Dedifferentiated amniotic fluid mesenchymal stem cell (primary cell): ENCODE measurements at regions not wholly inside any gene's neighbourhood (a gene's known extent, or its start where the extent isn't known, plus 50 kb on each side); places are given as distances from the start of the nearest gene placed in this dataset.

ENCODE experiments used
- DNase-seq: peaks from one replicate; pipeline ENCODE4 v3.0.0-alpha.2; 2016; ENCODE audit errors: extremely low spot score

DNA sequence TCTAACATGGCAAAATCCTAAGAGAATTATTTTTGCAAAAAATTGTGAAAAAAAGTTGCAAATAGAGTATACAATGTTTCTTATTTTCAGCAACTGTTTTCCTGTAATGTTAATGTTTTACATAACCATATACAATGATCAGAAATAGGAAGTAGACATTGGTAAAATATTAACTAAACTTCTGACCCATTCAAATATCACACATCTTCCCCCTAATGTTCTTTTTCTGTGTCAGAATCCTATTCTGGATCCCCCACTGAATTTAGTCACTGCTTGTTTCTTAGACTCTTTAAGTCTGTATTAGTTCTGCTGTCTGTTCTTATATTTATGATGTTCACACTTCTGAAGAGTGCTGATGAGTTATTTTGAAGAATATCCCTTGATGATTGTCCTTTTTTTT, 62.0 kb downstream of the HFE start:
- no peak for DNase-seq

DNA sequence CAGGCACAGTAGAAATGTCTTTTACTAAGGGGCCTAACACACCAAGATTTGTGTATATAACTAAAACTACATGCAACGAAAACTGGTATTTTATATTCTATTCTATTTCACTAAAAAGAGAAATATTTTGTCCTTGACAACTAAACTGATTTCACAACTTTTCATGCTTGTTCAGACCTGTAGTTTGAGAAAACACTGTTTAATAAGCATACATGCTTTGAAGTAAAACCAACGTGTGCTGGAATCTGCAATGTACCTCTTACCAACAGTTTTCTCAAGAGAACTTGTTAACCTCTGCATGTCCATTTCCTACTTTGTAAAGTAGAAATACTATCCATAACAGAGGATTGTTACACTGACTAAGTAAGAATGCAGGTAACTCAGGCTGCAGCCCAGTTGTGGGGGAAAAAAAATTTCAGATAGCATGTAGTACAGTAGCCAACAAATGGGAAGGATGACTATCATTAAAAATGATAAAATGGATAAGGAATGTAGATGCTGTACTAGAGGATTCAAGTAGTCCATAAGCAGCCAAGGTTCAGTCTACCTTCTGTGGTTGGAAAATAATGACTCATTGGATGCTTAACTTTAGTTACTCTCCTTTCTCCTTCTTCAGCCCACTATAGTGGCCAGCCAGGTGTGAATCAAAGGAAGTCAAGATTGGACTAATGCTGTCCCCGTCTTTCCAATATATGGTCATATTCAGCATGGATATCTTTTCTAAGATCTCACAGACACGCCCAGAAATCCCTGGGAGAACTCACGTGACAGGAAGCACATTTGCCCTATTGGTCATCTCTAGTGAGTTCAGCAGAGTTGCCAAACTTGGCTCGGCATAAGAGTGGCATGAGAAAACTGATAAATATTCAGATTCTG, 65.2 kb downstream of the HFE start:
- no peak for DNase-seq

DNA sequence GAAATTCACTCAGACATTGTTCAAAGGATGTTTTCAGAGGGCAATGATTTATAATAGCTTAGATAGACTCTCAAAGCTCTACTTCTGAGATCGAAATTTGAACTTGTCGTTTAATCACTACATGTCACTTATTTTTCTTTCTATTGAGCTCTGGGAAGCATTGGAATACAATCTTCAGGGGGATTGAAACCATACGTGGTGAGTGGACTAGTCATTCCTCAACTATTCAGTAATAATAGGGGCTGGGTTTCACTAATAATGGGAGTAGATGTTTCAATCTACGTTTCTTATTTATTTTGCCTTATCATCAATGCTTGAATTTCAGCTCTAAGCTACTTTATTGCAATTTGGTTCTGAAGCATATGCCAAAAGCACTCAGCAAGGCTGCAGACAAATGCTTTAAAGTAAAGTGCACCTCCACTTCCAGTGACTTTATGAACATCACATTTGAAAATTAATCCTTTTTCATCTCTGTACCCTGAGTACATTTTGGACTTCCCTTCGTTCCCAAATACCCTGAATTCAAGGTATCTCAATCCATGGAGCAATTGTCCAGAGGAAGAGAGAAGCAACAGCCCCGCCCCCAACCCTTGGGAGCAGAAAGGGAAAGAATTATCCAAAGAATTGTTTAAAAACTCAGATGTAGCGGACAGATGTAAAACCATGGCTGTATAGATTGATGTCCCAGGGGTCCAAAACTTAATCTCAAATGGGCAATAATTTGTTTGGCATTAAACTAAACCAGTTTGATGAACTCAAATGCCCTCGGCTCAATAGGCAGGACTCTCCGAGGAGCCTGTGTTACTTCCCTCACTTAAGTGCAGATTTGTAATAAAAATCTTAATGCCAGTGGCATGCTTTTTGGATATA, 68.1 kb downstream of the HFE start:
- no peak for DNase-seq

DNA sequence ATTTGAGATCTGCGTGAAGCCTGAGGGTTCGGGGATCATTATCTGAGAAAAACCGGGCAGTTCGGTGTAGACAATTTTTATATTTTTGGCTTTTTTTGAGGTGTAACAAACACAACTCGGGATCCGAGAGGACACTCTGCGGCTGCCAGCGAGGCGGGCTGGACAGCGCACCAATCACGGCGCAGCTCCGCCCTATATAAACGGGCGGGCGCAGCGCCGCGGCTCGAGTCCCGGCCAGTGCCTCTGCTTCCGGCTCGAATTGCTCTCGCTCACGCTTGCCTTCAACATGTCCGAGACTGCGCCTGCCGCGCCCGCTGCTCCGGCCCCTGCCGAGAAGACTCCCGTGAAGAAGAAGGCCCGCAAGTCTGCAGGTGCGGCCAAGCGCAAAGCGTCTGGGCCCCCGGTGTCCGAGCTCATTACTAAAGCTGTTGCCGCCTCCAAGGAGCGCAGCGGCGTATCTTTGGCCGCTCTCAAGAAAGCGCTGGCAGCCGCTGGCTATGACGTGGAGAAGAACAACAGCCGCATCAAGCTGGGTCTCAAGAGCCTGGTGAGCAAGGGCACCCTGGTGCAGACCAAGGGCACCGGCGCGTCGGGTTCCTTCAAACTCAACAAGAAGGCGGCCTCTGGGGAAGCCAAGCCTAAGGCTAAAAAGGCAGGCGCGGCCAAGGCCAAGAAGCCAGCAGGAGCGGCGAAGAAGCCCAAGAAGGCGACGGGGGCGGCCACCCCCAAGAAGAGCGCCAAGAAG, 69.0 kb downstream of the HFE start:
- peak; percentile 77 for DNase-seq

DNA sequence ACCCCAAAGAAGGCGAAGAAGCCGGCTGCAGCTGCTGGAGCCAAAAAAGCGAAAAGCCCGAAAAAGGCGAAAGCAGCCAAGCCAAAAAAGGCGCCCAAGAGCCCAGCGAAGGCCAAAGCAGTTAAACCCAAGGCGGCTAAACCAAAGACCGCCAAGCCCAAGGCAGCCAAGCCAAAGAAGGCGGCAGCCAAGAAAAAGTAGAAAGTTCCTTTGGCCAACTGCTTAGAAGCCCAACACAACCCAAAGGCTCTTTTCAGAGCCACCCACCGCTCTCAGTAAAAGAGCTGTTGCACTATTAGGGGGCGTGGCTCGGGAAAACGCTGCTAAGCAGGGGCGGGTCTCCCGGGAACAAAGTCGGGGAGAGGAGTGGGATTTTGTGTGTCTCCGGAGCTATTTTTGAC, 69.6 kb downstream of the HFE start:
- DNase-seq = peak; percentile 42

DNA sequence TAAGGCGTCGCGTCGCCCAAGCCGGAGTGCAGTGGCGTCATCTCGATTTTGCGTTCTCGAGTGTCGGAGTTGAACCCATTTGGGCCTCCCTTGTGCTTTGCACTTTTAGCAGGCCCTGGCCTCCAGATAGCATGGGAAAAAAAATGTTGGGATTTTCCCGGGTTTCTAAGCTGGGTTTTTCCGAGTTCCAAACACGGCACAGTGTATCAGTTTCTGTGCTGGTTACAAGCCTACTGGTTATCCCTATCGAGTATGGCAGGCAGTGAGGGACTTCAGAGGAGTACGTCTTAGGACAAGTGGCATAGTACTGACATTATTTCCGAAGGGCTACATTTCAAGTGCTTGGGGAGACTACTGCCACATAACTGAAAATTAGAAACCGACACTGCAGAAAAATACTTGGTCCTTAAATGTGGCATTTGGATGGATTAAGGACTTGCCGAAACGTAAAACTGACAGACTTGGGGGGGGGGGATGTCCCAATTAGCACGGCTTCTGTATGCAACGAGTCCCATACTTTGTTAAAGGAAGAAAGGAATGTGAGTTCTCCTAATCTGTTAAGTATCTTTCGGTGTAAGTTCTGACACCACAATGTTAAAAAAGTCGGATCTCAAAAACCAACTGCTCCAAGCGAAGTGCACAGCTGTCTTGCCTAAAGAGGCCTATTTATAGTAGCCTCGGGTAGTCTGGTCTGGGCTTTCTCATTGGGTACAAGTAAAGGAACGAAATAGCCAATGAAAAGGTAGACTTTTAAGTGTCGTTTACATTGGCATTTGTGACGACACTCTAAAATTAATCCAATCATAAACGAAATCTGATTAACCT, 70.2 kb downstream of the HFE start:
- DNase-seq = peak; percentile 97

DNA sequence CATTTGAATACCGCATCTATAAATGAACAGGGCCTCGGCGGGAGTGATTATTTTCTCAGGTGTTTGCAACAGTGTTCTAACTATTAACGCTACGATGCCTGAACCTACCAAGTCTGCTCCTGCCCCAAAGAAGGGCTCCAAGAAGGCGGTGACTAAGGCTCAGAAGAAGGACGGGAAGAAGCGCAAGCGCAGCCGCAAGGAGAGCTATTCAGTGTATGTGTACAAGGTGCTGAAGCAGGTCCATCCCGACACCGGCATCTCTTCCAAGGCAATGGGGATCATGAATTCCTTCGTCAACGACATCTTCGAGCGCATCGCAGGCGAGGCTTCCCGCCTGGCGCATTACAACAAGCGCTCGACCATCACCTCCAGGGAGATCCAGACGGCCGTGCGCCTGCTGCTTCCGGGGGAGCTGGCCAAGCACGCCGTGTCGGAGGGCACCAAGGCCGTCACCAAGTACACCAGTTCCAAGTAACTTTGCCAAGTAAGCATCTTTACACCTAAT, 70.9 kb downstream of the HFE start:
- no peak for DNase-seq

DNA sequence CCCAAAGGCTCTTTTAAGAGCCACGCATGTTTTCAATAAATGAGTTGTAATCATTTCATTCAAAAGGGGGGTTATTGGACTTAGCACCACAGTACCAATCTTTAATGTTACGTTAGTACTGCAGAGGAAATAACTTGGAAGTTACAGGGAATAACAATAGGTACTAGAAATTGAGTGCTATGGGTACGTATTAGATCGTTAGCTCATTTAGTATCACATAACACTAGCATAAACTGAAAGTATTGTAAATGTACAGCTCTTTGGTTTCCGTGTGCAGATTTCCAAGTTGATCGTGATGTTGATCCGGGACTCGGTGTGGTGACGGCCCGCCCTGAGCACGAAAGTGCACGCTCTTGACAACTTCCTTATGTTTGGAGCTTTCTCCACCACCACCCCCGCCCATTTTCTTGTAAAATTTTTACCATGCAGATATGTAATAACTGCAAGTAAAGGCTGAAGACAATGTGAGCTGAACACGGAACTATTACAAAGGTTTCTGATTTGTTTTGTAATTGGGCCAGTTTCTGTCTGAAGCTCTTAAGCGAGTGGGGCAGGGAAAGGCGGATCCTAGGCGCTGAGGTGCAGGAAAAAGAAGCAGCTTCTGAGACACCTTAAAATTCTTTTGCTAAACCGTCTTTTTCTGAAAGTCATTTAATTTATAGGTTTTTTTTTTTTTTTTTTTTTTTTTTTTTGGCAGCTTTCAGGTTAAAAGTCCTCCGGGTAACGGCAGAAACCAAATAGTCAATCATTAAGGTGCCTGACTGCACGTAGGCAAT, 71.5 kb downstream of the HFE start:
- peak; percentile 52 for DNase-seq

DNA sequence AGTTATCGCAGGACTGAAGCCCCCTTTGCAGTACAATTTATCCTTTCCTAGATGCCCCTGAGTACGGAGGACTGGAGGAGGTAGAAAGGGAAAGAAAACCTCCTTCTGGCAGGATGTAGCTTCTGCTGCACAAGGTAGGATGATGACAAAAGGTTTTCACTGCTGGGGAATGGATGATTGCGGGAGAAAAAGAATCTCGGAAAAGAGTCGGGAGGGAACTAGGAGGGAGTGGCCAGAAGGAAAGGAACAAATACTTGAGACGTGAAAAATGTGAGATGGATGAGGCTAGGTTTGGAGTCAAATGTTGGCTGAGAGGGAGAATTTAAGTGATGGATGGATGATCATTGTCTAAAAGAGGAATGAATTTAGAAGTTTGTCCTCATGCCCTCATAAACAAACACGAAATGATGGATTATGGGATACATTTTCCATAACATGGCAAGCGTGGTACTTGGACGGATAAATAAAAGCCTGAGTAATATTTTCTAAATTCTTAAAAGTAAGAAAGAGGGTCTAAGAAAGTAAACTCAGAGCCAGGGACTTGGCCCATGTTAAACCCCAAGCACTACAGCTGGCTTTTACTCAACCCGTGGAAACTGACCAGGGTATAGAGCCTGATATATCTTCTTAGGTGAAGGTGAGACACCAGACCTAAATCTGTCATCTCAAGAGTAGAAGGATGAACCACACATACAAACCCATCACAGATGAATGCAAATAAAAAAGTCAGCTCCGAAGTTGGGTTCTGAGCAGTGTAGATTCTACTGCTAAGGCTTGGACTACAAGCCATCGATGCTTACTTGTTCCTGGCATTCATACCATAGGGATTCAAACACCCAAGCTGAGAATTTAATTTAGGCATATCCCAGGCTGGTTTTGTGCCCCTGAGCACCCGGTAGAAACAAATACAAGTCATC, 72.4 kb downstream of the HFE start:
- DNase-seq = peak; percentile 42

DNA sequence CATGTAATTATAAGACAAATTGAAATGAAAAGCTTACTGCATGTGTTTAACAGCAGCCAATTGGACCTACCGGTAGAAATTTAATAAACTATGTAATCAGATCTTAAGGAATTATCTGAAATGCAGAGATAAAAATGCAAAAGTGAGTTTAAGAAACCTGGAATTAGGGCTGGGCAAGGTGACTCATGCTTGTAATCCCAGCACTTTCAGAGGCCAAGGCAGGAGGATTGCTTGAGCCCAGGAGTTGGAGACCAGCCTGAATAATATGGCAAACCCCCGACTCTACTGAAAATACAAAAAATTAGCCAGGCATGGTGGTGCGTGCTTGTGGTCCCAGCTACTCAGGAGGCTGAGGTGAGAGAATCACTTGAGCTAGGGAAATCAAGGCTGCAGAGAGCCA, 74.1 kb downstream of the HFE start:
- no peak for DNase-seq

DNA sequence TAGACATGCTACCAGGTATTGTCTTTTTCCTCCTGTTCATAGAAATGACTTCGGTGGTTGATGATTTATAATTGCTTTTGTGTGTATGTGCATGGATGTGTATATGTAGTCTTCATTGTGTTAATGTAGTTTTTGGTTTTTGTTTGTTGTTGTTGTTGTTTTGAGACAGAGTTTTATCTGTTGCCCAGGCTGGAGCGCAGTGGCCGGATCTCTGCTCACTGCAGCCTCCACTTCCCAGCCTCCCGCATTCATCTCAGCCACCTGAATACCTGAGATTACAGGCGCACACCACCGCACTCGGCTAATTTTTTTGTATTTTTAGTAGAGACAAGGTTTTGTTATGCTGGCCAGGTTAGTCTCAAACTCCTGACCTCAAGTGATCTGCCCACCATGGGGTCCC, 75.2 kb downstream of the HFE start:
- no peak for DNase-seq

DNA sequence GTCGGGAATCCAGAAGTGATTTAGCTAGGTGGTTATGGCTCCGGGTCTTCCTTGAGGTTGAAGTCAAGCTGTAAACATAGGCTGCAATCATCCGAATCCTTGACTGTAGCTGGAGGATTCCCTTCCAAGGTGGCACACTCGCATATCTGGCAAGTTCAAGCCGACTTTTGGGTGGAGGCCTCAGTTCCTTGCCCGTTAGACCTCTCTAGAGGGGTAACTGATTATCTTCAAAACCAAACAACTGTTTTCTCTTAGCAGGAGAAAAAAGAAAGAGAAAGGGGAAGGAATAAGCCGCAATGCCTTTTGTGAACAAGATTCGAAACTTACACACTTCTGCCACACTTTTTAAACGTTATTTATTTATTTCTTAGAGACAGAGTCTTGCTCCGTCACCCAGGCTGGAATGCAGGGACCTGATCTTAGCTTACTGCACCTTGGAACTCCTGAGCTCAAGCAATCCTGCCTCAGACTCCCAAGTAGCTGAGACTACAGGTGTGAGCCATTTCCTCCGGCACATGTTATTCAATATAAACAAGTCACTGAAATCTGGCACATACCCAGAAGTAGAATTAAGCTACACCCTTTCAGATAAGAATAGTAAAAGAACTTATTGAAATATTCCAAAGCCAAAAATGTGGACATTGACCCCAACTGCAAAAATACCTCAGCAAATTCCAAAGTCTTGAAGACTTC, 76.3 kb downstream of the HFE start:
- no peak for DNase-seq

DNA sequence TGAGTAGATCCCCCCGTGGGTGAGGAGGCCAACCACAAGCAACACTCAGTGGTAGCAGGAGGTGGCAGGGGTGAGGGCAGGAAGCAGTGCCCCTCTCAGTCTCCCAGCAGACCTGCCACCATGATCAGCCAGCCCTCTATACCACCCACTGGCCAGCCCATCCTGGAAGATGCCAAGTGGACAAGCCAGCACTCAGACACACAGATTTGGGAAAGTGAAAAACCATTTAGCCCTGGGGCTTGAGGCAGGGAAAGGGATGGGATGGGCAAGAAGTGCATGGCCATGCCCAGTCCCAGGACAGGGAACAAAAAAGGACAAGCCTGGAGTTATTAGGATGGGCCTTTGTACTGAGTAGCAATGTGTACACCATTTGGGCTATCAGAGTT, 76.9 kb downstream of the HFE start:
- no peak for DNase-seq

DNA sequence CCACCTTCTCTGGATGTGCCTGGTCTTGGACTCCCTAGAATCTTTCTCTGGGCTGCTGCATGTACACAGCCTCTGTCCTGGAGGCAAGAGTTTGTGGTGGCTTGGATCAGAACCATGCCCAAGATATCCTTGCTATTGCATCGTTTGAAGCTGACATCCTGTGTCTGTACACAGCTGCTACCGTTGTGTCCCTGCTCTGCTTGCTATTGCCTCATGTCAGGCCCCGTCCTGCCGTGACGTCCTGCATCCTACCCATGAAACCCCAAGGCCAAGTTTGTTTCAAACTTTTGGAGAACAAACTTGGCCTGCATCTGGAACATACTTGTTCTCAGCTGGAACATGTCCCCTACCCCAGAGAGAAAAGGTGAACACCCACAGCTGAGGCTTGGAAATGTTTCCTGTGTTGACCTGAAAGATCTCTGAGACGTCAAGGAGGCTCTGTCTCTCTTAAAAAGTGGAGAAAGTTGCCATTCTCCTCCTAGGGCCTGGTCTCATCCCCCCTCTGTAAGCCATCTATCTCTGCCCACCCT, 78.1 kb downstream of the HFE start:
- no peak for DNase-seq

DNA sequence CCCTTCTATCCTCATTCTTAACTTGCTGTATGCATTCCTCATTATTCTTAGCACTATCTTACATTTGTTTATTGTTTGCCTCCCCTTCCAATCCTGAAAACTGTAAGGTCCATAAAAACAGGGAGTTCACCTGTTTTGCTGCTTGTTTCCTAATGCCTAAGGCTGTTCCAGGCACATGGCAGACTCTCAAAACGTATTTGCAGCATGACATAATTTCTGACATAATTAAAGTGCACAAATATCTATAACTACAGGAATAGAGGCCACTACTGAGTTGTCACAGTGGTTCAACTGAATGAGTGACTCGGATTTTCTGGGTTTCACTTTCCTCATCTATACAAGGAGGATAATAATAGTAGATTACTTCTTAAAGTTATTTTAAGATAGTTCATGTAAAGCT, 83.0 kb downstream of the HFE start:
- no peak for DNase-seq

DNA sequence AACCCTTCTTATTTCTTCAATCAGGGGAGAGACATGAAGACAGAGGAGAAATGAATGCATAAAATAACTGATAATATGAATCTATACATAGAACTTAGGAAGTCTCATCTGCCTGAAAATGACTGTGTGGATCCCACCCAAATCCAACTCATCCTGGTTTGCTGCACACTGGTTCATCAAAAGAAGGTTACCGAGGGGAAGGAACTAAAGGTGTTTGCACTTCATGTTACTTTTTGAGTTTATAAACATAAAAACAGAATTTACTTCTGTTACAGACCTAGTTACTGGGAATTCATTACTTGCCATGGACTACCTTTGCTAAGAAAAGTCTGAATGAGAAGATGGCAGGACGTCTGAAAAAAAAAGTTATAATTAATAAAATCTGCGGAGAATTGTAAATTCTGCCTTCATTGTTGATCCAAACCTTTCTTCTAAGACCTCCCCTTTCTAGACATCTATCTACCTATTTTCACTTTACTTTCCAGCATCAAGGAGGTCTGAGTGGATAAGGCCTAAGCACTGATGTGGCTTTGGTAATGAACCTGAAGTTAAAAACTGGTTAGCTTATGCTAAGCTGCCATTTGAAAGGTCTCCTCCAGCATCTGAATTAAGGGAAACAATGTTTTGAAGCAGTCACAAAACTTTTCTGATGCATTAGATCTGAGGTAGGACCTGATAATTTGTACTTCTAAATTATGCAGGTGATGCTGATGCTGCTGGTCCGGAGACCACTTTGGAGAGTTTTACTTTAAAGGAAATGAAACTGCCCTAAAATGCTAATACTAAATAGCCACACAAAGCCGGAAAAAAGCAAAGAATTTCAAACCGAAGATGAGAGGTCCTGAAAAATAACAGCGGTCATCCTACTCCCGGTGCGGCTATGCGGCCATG, 84.0 kb downstream of the HFE start:
- DNase-seq = no peak

DNA sequence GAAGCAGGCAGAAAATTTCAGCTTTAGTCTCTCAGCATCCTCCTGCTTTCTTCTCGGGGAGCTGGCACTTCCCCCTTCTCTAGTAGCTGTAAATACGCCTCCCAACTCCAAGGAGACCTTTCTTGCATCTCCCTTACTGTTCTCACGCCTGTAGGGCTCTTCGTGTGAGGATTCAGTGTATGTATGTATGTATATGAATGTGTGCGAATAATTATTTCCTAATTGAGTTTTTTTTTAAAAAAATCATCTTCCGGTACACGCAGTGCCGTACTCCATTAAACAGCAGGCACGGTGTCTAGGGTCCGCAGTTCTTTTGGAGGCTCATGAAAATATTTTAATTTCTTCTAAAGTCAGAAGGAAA, 85.4 kb downstream of the HFE start:
- DNase-seq = no peak

DNA sequence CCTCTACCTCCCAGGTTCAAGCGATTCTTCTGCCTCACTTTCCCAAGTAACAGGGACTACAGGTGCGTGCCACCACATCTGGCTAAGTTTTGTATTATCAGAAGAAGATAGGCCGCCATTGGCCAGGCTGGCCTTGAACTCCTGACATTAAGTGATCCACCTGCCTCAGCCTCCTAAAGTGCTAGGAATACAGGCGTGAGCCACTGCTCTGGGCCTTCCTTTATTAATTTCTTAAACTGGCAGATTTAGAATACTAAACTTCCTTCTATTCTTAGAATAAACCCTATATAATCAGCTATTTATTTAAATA, 86.6 kb downstream of the HFE start:
- no peak for DNase-seq
